Astrocyte (in vitro differentiated cells and primary cell): ENCODE measurements at regions not wholly inside any gene's neighbourhood (a gene's known extent, or its start where the extent isn't known, plus 50 kb on each side); places are given as distances from the start of the nearest gene placed in this dataset.
"Not testable (repeated sequence)": the region's sequence is repeated elsewhere in the genome, so short reads cannot be mapped to it uniquely, and the experiment has no call there.

Experiments
- DNase-seq: peaks from one replicate; pipeline ENCODE4 v3.0.0-alpha.2; 2010; ENCODE audit warnings: low read depth
- FAIRE-seq: peaks from 2 replicates; lab custom pipeline; 2011; peaks lifted over from hg19 to GRCh38; lab: Jason Lieb, UNC
- H2AFZ ChIP-seq: 2 replicates; pipeline ENCODE4 v1.6.0; 2012; ENCODE audit warnings: low read depth, low read length, inconsistent platforms
- H3K27ac ChIP-seq: 2 replicates; pipeline ENCODE4 v1.5.1; 2011; ENCODE audit warnings: low read depth, low read length, inconsistent platforms
- H3K27me3 ChIP-seq: 2 replicates; pipeline ENCODE4 v1.6.0; 2011; ENCODE audit warnings: low read length, inconsistent platforms; ENCODE audit not compliant: insufficient read depth
- H3K36me3 ChIP-seq: 2 replicates; pipeline ENCODE4 v1.5.1; 2011; ENCODE audit warnings: low read length, inconsistent platforms; ENCODE audit not compliant: insufficient read depth
- H3K4me1 ChIP-seq: 2 replicates; pipeline ENCODE4 v1.5.1; 2011; ENCODE audit warnings: low read length, inconsistent platforms; ENCODE audit not compliant: insufficient read depth
- H3K4me2 ChIP-seq: 2 replicates; pipeline ENCODE4 v1.6.0; 2012; ENCODE audit warnings: low read length, inconsistent platforms
- H3K4me3 ChIP-seq: 2 replicates; pipeline ENCODE4 v1.5.1; 2011; ENCODE audit warnings: low read depth, mild to moderate bottlenecking, low read length, inconsistent platforms; ENCODE audit not compliant: insufficient read depth
- H3K79me2 ChIP-seq: 2 replicates; pipeline ENCODE4 v1.6.0; 2012; ENCODE audit warnings: mild to moderate bottlenecking, low read length, inconsistent platforms; ENCODE audit not compliant: insufficient read depth
- H3K9ac ChIP-seq: 2 replicates; pipeline ENCODE4 v1.6.0; 2012; ENCODE audit warnings: mild to moderate bottlenecking, low read length, inconsistent platforms
- H3K9me3 ChIP-seq: 2 replicates; pipeline ENCODE4 v1.5.1; 2012; ENCODE audit warnings: low read depth, mild to moderate bottlenecking, low read length, inconsistent platforms; ENCODE audit not compliant: insufficient read depth
- H4K20me1 ChIP-seq: 2 replicates; pipeline ENCODE4 v1.6.0; 2012; ENCODE audit warnings: low read length, inconsistent platforms; ENCODE audit not compliant: insufficient read depth
- H3K27ac Mint-ChIP-seq: one replicate; pipeline ENCODE4 v1.8.0; 2021; ENCODE audit warnings: mild to moderate bottlenecking, mixed read lengths; ENCODE audit not compliant: unreplicated experiment
- H3K27me3 Mint-ChIP-seq: one replicate; pipeline ENCODE4 v1.8.0; 2021; ENCODE audit warnings: low read depth, mixed read lengths; ENCODE audit not compliant: unreplicated experiment
- H3K36me3 Mint-ChIP-seq: one replicate; pipeline ENCODE4 v1.8.0; 2021; ENCODE audit warnings: low read depth, mixed read lengths; ENCODE audit not compliant: unreplicated experiment
- H3K4me1 Mint-ChIP-seq: one replicate; pipeline ENCODE4 v1.8.0; 2021; ENCODE audit warnings: low read depth, mixed read lengths; ENCODE audit not compliant: unreplicated experiment
- H3K4me3 Mint-ChIP-seq: one replicate; pipeline ENCODE4 v1.8.0; 2021; ENCODE audit warnings: mild to moderate bottlenecking, moderate library complexity, mixed read lengths; ENCODE audit not compliant: unreplicated experiment
- H3K9me3 Mint-ChIP-seq: one replicate; pipeline ENCODE4 v1.8.0; 2021; ENCODE audit warnings: mild to moderate bottlenecking, mixed read lengths; ENCODE audit not compliant: unreplicated experiment
- EZH2 ChIP-seq: IDR thresholded peaks from 2 replicates; pipeline ENCODE4 v1.6.1; 2012; ENCODE audit warnings: mild to moderate bottlenecking, low read length, inconsistent platforms; ENCODE audit not compliant: insufficient read depth
- TF ChIP-seq, protein P1 (sequence below): IDR thresholded peaks from 2 replicates; pipeline ENCODE4 v1.5.1; 2011; ENCODE audit warnings: low read depth, mild to moderate bottlenecking, inconsistent platforms, low read length, moderate library complexity; ENCODE audit not compliant: insufficient read depth

DNA sequence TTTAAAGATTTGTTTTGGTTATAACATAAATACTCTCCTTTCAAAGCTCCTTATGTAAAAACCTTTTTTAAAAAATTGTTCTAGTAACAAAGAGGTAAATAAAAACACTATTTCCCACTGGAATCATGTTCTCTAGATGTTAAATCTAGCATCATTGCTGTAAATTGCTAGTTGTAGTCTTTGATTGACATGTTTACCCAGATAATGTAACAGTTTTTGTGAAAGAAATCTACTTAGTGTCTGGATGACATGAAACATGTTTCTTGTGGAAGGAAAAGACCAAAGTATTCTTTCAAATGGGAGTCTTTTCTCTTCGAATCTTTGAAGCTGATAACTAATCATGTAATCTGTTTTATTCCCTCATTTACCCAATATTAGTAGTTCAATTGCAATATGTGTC lies 1565.9 kb upstream of the WWC1 start:
- no peaks in the 10 kb centered on the region for H3K9me3 ChIP-seq
- no peak overlapping the region for H3K27ac Mint-ChIP-seq
- peaks cover 15% of the 10 kb centered on the region for H3K4me1 Mint-ChIP-seq
- DNase-seq (no peak), FAIRE-seq (no peak)
- no peaks in the 10 kb centered on the region for H3K9me3 Mint-ChIP-seq
- no peak overlapping the region for H3K27ac ChIP-seq
- no peak overlapping the region for H3K4me3 Mint-ChIP-seq
- H3K4me1 ChIP-seq: no peaks in the 10 kb centered on the region
- no peak overlapping the region for H3K4me2 ChIP-seq
- H3K27me3 ChIP-seq: no peaks in the 10 kb centered on the region
- H3K79me2 ChIP-seq: no peaks in the 10 kb centered on the region
- H3K36me3 ChIP-seq: no peaks in the 10 kb centered on the region
- no peak overlapping the region for H3K4me3 ChIP-seq
- H4K20me1 ChIP-seq: no peaks in the 10 kb centered on the region
- H3K9ac ChIP-seq: no peak overlapping the region
- H2AFZ ChIP-seq: no peak overlapping the region
- H3K36me3 Mint-ChIP-seq: no peaks in the 10 kb centered on the region
- H3K27me3 Mint-ChIP-seq: no peaks in the 10 kb centered on the region
- no peak for TF ChIP-seq EZH2
- TF ChIP-seq, protein P1, sequence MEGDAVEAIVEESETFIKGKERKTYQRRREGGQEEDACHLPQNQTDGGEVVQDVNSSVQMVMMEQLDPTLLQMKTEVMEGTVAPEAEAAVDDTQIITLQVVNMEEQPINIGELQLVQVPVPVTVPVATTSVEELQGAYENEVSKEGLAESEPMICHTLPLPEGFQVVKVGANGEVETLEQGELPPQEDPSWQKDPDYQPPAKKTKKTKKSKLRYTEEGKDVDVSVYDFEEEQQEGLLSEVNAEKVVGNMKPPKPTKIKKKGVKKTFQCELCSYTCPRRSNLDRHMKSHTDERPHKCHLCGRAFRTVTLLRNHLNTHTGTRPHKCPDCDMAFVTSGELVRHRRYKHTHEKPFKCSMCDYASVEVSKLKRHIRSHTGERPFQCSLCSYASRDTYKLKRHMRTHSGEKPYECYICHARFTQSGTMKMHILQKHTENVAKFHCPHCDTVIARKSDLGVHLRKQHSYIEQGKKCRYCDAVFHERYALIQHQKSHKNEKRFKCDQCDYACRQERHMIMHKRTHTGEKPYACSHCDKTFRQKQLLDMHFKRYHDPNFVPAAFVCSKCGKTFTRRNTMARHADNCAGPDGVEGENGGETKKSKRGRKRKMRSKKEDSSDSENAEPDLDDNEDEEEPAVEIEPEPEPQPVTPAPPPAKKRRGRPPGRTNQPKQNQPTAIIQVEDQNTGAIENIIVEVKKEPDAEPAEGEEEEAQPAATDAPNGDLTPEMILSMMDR: no peak

- no peak overlapping the region for H2AFZ ChIP-seq
Observed at GRCh38 chr5:166726406-166726805, 1565.0 kb upstream of the WWC1 start.

DNA sequence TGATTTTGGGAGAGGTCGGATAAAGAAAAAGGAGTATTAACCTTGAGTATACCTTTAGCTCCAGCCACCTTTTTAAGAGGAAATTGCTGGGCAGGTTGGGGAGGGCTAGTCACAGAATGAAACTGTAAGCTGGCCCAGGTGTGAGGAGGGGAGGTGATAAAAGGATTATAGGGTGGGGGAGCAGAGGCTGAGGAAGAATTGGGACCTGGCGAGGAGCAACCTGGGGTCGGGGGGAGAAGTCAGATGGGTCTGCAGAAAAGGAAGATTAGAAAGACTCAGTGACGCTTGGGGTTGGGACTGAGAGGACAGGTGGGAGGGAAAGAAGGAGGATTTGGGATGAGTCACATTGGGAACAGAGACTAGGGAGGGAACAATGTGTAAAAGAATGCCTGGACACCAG lies 1548.5 kb upstream of the WWC1 start:
- H3K79me2 ChIP-seq, H3K36me3 Mint-ChIP-seq, H3K4me1 Mint-ChIP-seq, DNase-seq, H3K27ac Mint-ChIP-seq, H3K4me3 Mint-ChIP-seq, H3K9ac ChIP-seq, H3K4me1 ChIP-seq, H3K9me3 ChIP-seq, H3K27ac ChIP-seq, FAIRE-seq, H3K36me3 ChIP-seq, H3K27me3 ChIP-seq, H2AFZ ChIP-seq, H4K20me1 ChIP-seq, H3K4me3 ChIP-seq, H3K9me3 Mint-ChIP-seq, H3K4me2 ChIP-seq: not testable (repeated sequence)
- H3K27me3 Mint-ChIP-seq: peaks cover 10% of the 10 kb centered on the region

More at GRCh38 chr5:166726406-166726805, 1565.0 kb upstream of the WWC1 start:
- Mint-ChIP-seq H3K4me1 (peaks cover 10% of the 10 kb centered on the region), H3K27ac (no peak overlapping the region), H3K4me3 (no peak overlapping the region), H3K27me3 (no peaks in the 10 kb centered on the region), H3K36me3 (no peaks in the 10 kb centered on the region), H3K9me3 (no peaks in the 10 kb centered on the region)
- no peaks in the 10 kb centered on the region for H3K27me3 ChIP-seq
- H3K27ac ChIP-seq: no peak overlapping the region
- DNase-seq (no peak), FAIRE-seq (no peak)
- no peaks in the 10 kb centered on the region for H4K20me1 ChIP-seq
- no peaks in the 10 kb centered on the region for H3K4me1 ChIP-seq
- no peak overlapping the region for H3K9ac ChIP-seq
- H3K4me2 ChIP-seq: no peak overlapping the region
- no peaks in the 10 kb centered on the region for H3K79me2 ChIP-seq
- H3K9me3 ChIP-seq: no peaks in the 10 kb centered on the region
- H3K36me3 ChIP-seq: no peaks in the 10 kb centered on the region
- TF ChIP-seq EZH2: no peak
- TF ChIP-seq, protein P1: no peak
- H3K4me3 ChIP-seq: no peak overlapping the region
